ENCODE measurements at regions not wholly inside any gene's neighbourhood (a gene's known extent, or its start where the extent isn't known, plus 50 kb on each side); places are given as distances from the start of the nearest gene placed in this dataset.

- no peak for TF ChIP-seq CTCF (IDR thresholded peaks at IDR 0.05; ENCODE audit: poor library complexity)
- TF ChIP-seq EZH2phosphoT487 (IDR thresholded peaks at IDR 0.05; ENCODE audit: low read depth, severe bottlenecking, unreplicated experiment): no peak
These were observed 583.5 kb upstream of the FAT1 start for GRCh38 chr4:187307131-187307530.

Data from hepatocyte (in vitro differentiated cells).